ENCODE measurements at regions not wholly inside any gene's neighbourhood (a gene's known extent, or its start where the extent isn't known, plus 50 kb on each side); places are given as distances from the start of the nearest gene placed in this dataset.

DNA sequence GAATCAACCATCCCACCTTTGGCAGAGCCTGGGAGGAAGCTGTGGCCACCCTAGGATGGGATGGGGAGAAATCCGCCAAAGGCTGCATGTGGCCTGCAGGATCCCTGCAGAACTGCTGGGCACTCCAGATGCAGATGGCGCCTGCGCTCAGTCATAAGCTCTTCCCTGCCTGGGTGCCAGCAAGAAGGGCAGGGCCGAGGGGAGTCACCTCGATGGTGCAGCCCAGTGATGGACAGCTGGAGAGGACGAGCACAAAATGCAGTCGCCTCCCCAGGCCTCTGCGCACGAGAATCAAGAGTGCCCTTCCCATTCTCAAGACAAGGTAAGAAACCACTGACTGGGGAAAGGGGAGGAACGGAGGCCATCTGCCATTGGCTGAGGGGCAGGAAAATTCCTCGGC is 693.6 kb downstream of the TBC1D22A start:
- no peak overlapping the region for H3K4me3 ChIP-seq (ENCODE audit: control insufficient read depth, low read depth, low read length)
- TF ChIP-seq, protein P1, sequence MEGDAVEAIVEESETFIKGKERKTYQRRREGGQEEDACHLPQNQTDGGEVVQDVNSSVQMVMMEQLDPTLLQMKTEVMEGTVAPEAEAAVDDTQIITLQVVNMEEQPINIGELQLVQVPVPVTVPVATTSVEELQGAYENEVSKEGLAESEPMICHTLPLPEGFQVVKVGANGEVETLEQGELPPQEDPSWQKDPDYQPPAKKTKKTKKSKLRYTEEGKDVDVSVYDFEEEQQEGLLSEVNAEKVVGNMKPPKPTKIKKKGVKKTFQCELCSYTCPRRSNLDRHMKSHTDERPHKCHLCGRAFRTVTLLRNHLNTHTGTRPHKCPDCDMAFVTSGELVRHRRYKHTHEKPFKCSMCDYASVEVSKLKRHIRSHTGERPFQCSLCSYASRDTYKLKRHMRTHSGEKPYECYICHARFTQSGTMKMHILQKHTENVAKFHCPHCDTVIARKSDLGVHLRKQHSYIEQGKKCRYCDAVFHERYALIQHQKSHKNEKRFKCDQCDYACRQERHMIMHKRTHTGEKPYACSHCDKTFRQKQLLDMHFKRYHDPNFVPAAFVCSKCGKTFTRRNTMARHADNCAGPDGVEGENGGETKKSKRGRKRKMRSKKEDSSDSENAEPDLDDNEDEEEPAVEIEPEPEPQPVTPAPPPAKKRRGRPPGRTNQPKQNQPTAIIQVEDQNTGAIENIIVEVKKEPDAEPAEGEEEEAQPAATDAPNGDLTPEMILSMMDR (IDR thresholded peaks at IDR 0.05; ENCODE audit: control insufficient read depth, insufficient read depth, low read depth, low read length, missing control alignments): no peak
- no peak for DNase-seq (ENCODE audit: low read depth)

DNA sequence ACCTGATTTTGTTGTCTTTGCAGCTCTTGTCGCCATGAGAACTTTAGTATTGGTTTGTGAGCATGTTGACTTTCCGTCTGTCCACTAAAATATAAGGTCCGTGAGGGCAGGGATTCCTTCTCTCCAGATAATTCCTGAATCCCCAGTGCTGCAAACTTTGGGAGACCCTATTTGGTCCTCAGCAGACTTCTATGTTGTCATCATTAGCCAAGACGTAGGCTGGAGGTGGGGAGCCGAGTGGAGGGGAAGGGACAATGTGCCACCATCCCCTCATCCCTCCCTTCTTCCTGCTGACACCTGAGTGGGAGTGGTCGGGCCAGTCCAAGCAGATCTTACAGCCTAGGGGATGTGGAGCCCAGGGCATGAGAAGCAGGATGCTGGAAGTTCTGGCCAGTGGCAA is 690.6 kb downstream of the TBC1D22A start:
- H3K4me3 ChIP-seq (ENCODE audit: control insufficient read depth, low read depth, low read length): no peak overlapping the region
- TF ChIP-seq, protein P1 (IDR thresholded peaks at IDR 0.05; ENCODE audit: control insufficient read depth, insufficient read depth, low read depth, low read length, missing control alignments): no peak
- no peak for DNase-seq (ENCODE audit: low read depth)

DNA sequence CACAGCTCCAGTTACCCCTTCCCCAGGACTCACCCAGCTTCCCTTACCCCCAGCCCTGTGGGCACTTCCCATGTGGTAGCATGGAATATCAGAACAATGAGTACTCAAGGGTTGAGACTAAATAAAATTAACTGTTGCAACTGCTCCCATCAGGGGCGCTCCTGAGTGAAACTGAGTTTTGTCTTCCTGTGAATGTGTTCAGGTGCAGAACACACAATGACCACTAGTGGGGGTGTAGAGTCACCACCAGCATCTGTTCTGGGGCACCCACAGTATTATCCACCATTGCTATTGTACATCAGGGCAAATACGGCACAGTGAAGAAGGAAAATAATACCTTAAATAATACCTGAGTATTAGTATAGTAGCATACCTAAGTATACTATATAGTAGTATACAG is 689.7 kb downstream of the TBC1D22A start:
- no peak for DNase-seq (ENCODE audit: low read depth)
- H3K4me3 ChIP-seq (ENCODE audit: control insufficient read depth, low read depth, low read length): no peak overlapping the region
- TF ChIP-seq, protein P1 (IDR thresholded peaks at IDR 0.05; ENCODE audit: control insufficient read depth, insufficient read depth, low read depth, low read length, missing control alignments): peak; percentile 17

DNA sequence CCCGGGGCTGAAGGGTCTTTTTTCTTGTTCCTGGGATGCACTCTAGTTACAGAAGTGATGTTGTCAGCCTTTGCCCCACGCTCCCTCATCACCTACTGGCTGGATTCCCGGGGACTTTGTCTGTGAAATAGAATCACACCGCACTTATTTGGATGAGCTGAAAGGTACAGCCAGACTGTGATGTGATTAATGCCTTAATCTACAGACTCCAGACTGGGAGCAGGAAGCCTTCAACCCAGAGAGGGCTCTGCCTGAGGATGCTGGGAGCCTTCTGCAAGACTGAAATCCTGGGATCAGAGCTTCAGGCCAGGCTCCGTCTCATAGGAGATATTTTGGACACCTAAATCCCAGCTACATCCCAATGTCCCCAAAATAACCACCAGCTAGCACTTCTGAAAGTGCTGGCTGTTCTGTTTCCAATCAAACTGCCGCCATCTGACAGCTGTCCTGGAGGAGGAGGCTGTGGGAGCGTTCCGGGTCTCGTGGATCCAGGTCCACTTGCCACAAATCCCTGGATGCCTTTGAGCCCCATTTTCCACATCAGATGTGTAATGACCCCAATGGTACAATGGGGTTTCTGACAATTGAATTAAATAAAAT is 688.5 kb downstream of the TBC1D22A start:
- TF ChIP-seq, protein P1 (IDR thresholded peaks at IDR 0.05; ENCODE audit: control insufficient read depth, insufficient read depth, low read depth, low read length, missing control alignments): no peak
- H3K4me3 ChIP-seq (ENCODE audit: control insufficient read depth, low read depth, low read length): no peak overlapping the region
- no peak for DNase-seq (ENCODE audit: low read depth)

DNA sequence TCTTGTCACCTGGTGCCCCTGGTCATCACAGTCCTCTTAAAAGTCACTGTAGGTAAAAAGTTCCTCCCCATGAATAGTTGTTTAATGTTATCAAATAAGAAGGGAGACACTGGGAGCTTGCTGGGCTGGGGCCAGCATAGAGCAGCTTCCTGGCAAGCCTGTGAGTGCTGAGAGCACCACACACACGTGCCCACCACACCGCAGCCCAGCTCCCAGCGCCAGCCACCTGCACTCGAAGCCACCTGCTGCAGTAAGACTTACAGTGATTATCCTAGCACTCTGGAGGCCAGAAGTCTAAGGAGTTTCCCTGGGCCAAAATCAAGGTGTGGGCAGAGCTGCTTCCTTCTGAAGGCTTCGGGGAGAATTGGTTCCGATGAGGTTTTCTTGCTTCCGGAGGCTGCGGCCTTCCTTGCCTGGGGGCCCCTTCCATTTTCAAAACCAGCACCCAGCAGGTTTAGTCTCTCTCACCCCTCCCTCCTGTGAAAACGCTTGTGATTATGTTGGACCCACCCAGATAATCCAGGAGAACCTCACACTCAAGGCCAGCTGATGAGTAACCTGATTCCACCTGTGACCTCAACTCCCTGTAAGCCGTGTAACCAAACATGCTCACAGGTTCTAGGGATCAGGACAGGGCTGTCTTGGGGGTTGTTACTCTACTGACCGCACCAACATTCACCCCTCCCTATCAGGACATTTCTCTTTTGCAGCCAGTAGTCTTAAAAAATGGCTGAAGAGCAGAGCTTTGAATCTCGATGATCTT is 687.2 kb downstream of the TBC1D22A start:
- DNase-seq (ENCODE audit: low read depth): no peak
- TF ChIP-seq, protein P1 (IDR thresholded peaks at IDR 0.05; ENCODE audit: control insufficient read depth, insufficient read depth, low read depth, low read length, missing control alignments): no peak

DNA sequence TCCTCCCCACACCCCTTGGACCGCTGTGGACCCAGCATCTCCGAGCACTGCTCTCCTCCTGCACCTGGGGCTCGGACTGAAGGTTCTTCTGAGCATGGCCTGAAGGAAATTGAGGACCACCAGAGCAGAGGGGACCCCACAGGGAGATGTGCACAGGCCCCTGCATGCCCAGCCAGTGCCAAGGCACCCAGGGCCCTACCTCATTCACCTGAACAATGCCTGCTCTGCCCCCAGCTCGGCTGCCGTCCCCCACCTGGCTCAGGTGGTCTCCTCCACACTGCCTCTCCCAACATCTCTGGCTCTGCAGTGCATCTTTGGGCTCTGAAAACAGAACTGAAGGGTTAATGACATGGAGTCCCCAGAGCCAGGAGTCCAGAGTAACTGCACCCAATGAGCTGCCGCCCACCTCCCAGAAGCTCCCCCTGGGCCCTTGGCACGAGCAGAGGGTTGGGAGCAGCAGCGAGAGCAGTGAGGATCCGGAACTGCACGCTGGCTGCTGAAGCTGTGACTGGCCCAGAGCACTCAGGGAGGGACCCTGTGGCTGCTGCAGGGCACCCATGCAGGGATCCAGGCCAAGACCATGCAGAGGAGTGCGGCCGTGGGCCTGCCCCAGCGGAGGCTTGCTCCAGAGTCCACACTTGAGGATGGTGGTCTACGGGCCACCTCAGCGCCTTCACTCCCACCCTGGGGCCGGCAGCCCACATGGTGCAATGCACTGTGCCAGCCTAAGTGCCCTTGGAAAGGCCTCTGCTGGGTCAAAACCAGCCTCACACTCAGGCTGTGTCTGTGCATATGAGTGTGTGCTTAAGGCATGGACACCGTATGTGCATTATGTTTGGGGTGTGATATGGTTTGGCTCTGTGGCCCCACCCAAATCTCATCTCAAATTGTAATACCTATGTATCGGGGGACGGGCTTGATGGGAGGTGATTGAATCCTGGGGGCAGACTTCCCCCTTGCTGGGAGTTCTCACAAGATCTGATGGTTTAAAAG is 686.1 kb downstream of the TBC1D22A start:
- TF ChIP-seq, protein P1 (IDR thresholded peaks at IDR 0.05; ENCODE audit: control insufficient read depth, insufficient read depth, low read depth, low read length, missing control alignments): no peak
- H3K4me3 ChIP-seq (ENCODE audit: control insufficient read depth, low read depth, low read length): no peak overlapping the region
- DNase-seq (ENCODE audit: low read depth): no peak

More for the DNA sequence above, 687.2 kb downstream of the TBC1D22A start:
- H3K4me3 ChIP-seq (ENCODE audit: control insufficient read depth, low read depth, low read length): no peak overlapping the region

Data from AG09309 (cell line).